SK-N-SH (cell line): ENCODE measurements at regions not wholly inside any gene's neighbourhood (a gene's known extent, or its start where the extent isn't known, plus 50 kb on each side); places are given as distances from the start of the nearest gene placed in this dataset.

Source experiments
- CTCF ChIA-PET: fragments of 300-600, 350-600 bp; formaldehyde crosslinking; extraction: SDS; loops from one replicate; lab custom pipeline; 2021; lab: Yijun Ruan, JAX
- POLR2A ChIA-PET: fragments of 350-600 bp; sonication (Branson Sonifier 250); formaldehyde crosslinking; extraction: SDS; loops from one replicate; lab custom pipeline; 2020; ENCODE audit warnings: antibody characterized with exemption, inconsistent platforms; lab: Yijun Ruan, JAX
- DNase-seq: peaks from one replicate; pipeline ENCODE4 v3.0.0; 2012
- H2AFZ ChIP-seq: fragments of 200-600 bp; sonication (generic); 2 replicates; pipeline ENCODE4 v1.8.1; 2016; ENCODE audit warnings: antibody characterized with exemption, mild to moderate bottlenecking, low read depth
- H3F3A ChIP-seq: fragments of 200-600 bp; sonication (generic); replicated peaks from 2 replicates; pipeline ENCODE3; 2016; ENCODE audit warnings: antibody characterized with exemption, mild to moderate bottlenecking; ENCODE audit not compliant: insufficient read depth
- H3K27ac ChIP-seq, 2 experiments: fragments of 200-500 bp in 1 of 2; fragments of 200-600 bp in 1 of 2; sonication (Bioruptor generic) in 1 of 2; sonication (generic), shearing (Covaris generic) in 1 of 2; 2 replicates each; pipeline versions ENCODE4 v1.5.1 to v1.6.1; 2014 to 2016; ENCODE audit warnings: low read depth in 2 of 2, inconsistent platforms in 1 of 2, low read length in 1 of 2, mild to moderate bottlenecking in 1 of 2, mixed read lengths in 1 of 2
- H3K27me3 ChIP-seq: fragments of 200-600 bp; sonication (generic), shearing (Covaris generic); 2 replicates; pipeline ENCODE4 v1.6.1; 2016; ENCODE audit warnings: mixed run types; ENCODE audit not compliant: insufficient read depth
- H3K36me3 ChIP-seq, 2 experiments: fragments of 200-500 bp in 1 of 2; fragments of 200-600 bp in 1 of 2; sonication (Bioruptor generic) in 1 of 2; sonication (generic) in 1 of 2; replicated peaks in 1 of 2; 2 replicates each; pipeline versions ENCODE3 to v1.5.1; 2014 to 2016; ENCODE audit warnings: low read length in 1 of 2, mild to moderate bottlenecking in 1 of 2; ENCODE audit not compliant: insufficient read depth in 2 of 2, control insufficient read depth in 1 of 2
- H3K4me1 ChIP-seq, 2 experiments: fragments of 200-500 bp in 1 of 2; fragments of 200-600 bp in 1 of 2; sonication (Bioruptor generic) in 1 of 2; sonication (generic), shearing (Covaris generic) in 1 of 2; 2 replicates each; pipeline versions ENCODE4 v1.5.1 to v1.6.1; 2014 to 2016; ENCODE audit warnings: low read depth in 1 of 2, low read length in 1 of 2, mixed run types in 1 of 2; ENCODE audit not compliant: insufficient read depth in 2 of 2, control insufficient read depth in 1 of 2
- H3K4me2 ChIP-seq: fragments of 200-600 bp; sonication (generic), shearing (Covaris generic); 2 replicates; pipeline ENCODE4 v1.6.1; 2017; ENCODE audit warnings: mixed run types
- H3K4me3 ChIP-seq, 2 experiments: fragments of 200-500 bp in 1 of 2; fragments of 200-600 bp in 1 of 2; sonication (Bioruptor generic) in 1 of 2; sonication (generic), shearing (Covaris generic) in 1 of 2; 2 replicates each; pipeline versions ENCODE4 v1.5.1 to v1.8.1; 2014 to 2016; ENCODE audit warnings: low read depth in 2 of 2, inconsistent platforms in 1 of 2, low read length in 1 of 2, mild to moderate bottlenecking in 1 of 2, mixed read lengths in 1 of 2, moderate library complexity in 1 of 2
- H3K79me2 ChIP-seq: fragments of 200-600 bp; sonication (generic); 2 replicates; pipeline ENCODE4 v1.8.1; 2017; ENCODE audit warnings: mild to moderate bottlenecking; ENCODE audit not compliant: insufficient read depth
- H3K9ac ChIP-seq: fragments of 200-600 bp; sonication (generic); 2 replicates; pipeline ENCODE4 v1.6.1; 2017; ENCODE audit warnings: mixed run types
- H3K9me2 ChIP-seq: fragments of 200-600 bp; sonication (generic); 2 replicates; pipeline ENCODE4 v1.6.1; 2017; ENCODE audit warnings: mixed run types
- H3K9me3 ChIP-seq: fragments of 200-600 bp; sonication (generic); 2 replicates; pipeline ENCODE4 v1.6.1; 2017; ENCODE audit warnings: mixed run types, mild to moderate bottlenecking, moderate library complexity
- H4K20me1 ChIP-seq: fragments of 200-600 bp; sonication (generic); 2 replicates; pipeline ENCODE4 v1.6.1; 2017; ENCODE audit warnings: mild to moderate bottlenecking, mixed run types; ENCODE audit not compliant: insufficient read depth
- CHD2 ChIP-seq: fragments of 150-350 bp; IDR thresholded peaks from 2 replicates; pipeline ENCODE4 v1.6.1; 2018; ENCODE audit warnings: low read length; ENCODE audit not compliant: partially characterized antibody
- CTCF ChIP-seq: fragments of 200-600 bp; sonication (generic); IDR thresholded peaks from 2 replicates; pipeline ENCODE4 v1.6.1; 2017; ENCODE audit warnings: antibody characterized with exemption, mild to moderate bottlenecking, moderate library complexity
- ELF1 ChIP-seq: IDR thresholded peaks from 2 replicates; pipeline ENCODE4 v1.4.0; 2012
- EP300 ChIP-seq, 2 experiments: IDR thresholded peaks; 2 replicates each; pipeline versions ENCODE4 v1.4.0 to v1.6.1; 2012; ENCODE audit warnings: borderline replicate concordance in 1 of 2, low read depth in 1 of 2, low read length in 1 of 2
- EZH2phosphoT487 ChIP-seq: fragments of 200-600 bp; sonication (generic); IDR thresholded peaks from 2 replicates; pipeline ENCODE4 v1.6.1; 2017; ENCODE audit warnings: low read depth, mixed run types, mild to moderate bottlenecking, antibody characterized with exemption, moderate library complexity, borderline replicate concordance
- FOSL2 ChIP-seq: IDR thresholded peaks from 2 replicates; pipeline ENCODE4 v1.4.0; 2012; ENCODE audit warnings: low read depth, mild to moderate bottlenecking, moderate library complexity, borderline replicate concordance
- FOXJ3 ChIP-seq: sonication (generic); formaldehyde crosslinking; IDR thresholded peaks from 2 replicates; pipeline ENCODE4 v1.5.1; 2020; ENCODE audit warnings: mild to moderate bottlenecking, missing genetic modification reagents
- FOXM1 ChIP-seq: IDR thresholded peaks from 2 replicates; pipeline ENCODE4 v1.4.0; 2012; ENCODE audit warnings: low read depth, mild to moderate bottlenecking
- GABPA ChIP-seq: IDR thresholded peaks from 2 replicates; pipeline ENCODE4 v1.4.0; 2012; ENCODE audit warnings: low read depth, mild to moderate bottlenecking
- GATA2 ChIP-seq: sonication (generic); formaldehyde crosslinking; IDR thresholded peaks from 2 replicates; pipeline ENCODE4 v1.5.0; 2020; ENCODE audit warnings: mild to moderate bottlenecking, missing genetic modification reagents
- MEF2A ChIP-seq: IDR thresholded peaks from 2 replicates; pipeline ENCODE4 v1.4.0; 2012; ENCODE audit warnings: low read depth, borderline replicate concordance
- MXI1 ChIP-seq: IDR thresholded peaks from 2 replicates; pipeline ENCODE4 v1.6.1; 2012; ENCODE audit warnings: mild to moderate bottlenecking, low read depth, low read length, improper control_type of control experiment
- NFIC ChIP-seq: IDR thresholded peaks from 2 replicates; pipeline ENCODE4 v1.4.0; 2012; ENCODE audit warnings: borderline replicate concordance
- PBX3 ChIP-seq: IDR thresholded peaks from 2 replicates; pipeline ENCODE4; 2012
- POLR2AphosphoS5 ChIP-seq: IDR thresholded peaks from 2 replicates; pipeline ENCODE4 v1.6.1; 2012; ENCODE audit warnings: low read depth, low read length
- RAD21 ChIP-seq: IDR thresholded peaks from 2 replicates; pipeline ENCODE4 v1.6.1; 2012; ENCODE audit warnings: mild to moderate bottlenecking, low read length
- RFX5 ChIP-seq: IDR thresholded peaks from 2 replicates; pipeline ENCODE4 v1.6.1; 2012; ENCODE audit warnings: mild to moderate bottlenecking, improper control_type of control experiment, low read length
- RXRA ChIP-seq: IDR thresholded peaks from 2 replicates; pipeline ENCODE4 v1.4.0; 2012; ENCODE audit warnings: low read depth, mild to moderate bottlenecking, borderline replicate concordance
- SMC3 ChIP-seq: IDR thresholded peaks from 2 replicates; pipeline ENCODE4 v1.6.1; 2012; ENCODE audit warnings: low read depth, low read length, improper control_type of control experiment
- TAF1 ChIP-seq: IDR thresholded peaks from 2 replicates; pipeline ENCODE4 v1.6.1; 2012; ENCODE audit warnings: low read depth, mild to moderate bottlenecking, low read length, moderate library complexity, borderline replicate concordance
- TCF12 ChIP-seq: IDR thresholded peaks from 2 replicates; pipeline ENCODE4 v1.4.0; 2012
- USF2 ChIP-seq: fragments of 150-350 bp; IDR thresholded peaks from 2 replicates; pipeline ENCODE4 v1.6.1; 2017; ENCODE audit warnings: antibody characterized with exemption, low read length, low read depth, borderline replicate concordance
- WGBS: methylation state at CpG from one replicate; pipeline ENCODE4 v1.1.6; 2017; ENCODE audit warnings: low lambda C conversion rate; 5-methylcytosine and 5-hydroxymethylcytosine counted together
- TF ChIP-seq, protein P1 (sequence below): IDR thresholded peaks from 2 replicates; pipeline ENCODE4 v1.4.0; 2012; ENCODE audit warnings: low read depth, borderline replicate concordance

GRCh38 chr16:54673313-54673712, 257.4 kb upstream of the IRX5 start:
- ChIA-PET POLR2A (no interaction called here), CTCF (no interaction called here)
- Histone ChIP-seq H3K9ac (no peak overlapping the region), H3K79me2 (no peaks in the 10 kb centered on the region), H2AFZ (no peak overlapping the region), H3K4me3 (no peak overlapping the region), H4K20me1 (no peaks in the 10 kb centered on the region), H3K9me2 (no peaks in the 10 kb centered on the region), H3K27me3 (no peaks in the 10 kb centered on the region), H3K4me2 (no peak overlapping the region), H3K36me3 (no peaks in the 10 kb centered on the region), H3K9me3 (no peaks in the 10 kb centered on the region), H3K4me1 (no peaks in the 10 kb centered on the region), H3K27ac (no peak overlapping the region), H3F3A (no peaks in the 10 kb centered on the region)
- WGBS, result 43% methylated on average over 1 of the region's 1 CpG
- no peak for DNase-seq
- TF ChIP-seq, protein P1, sequence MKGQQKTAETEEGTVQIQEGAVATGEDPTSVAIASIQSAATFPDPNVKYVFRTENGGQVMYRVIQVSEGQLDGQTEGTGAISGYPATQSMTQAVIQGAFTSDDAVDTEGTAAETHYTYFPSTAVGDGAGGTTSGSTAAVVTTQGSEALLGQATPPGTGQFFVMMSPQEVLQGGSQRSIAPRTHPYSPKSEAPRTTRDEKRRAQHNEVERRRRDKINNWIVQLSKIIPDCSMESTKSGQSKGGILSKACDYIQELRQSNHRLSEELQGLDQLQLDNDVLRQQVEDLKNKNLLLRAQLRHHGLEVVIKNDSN, result no peak
- no peak for TF ChIP-seq TCF12
- no peak for TF ChIP-seq SMC3
- no peak for TF ChIP-seq MEF2A
- TF ChIP-seq PBX3, result no peak
- TF ChIP-seq RFX5, result no peak
- TF ChIP-seq EP300 (IDR thresholded peaks at IDR 0.05; ENCODE audit: borderline replicate concordance in 1 of 2, low read depth in 1 of 2, low read length in 1 of 2), result no peak
- no peak for TF ChIP-seq POLR2AphosphoS5
- TF ChIP-seq GATA2 (CRISPR knock-in tag), result no peak
- no peak for TF ChIP-seq RAD21
- TF ChIP-seq FOXM1, result no peak
- no peak for TF ChIP-seq RXRA
- TF ChIP-seq CHD2, result no peak
- TF ChIP-seq NFIC, result no peak
- TF ChIP-seq USF2, result no peak
- no peak for TF ChIP-seq MXI1
- no peak for TF ChIP-seq TAF1

- Histone ChIP-seq H3K36me3 (no peaks in the 10 kb centered on the region), H3K4me3 (no peak overlapping the region), H3K9me2 (no peaks in the 10 kb centered on the region), H3F3A (no peaks in the 10 kb centered on the region), H3K4me1 (no peaks in the 10 kb centered on the region), H4K20me1 (no peaks in the 10 kb centered on the region), H3K27ac (no peak overlapping the region), H3K9ac (no peak overlapping the region), H3K9me3 (no peaks in the 10 kb centered on the region), H3K79me2 (no peaks in the 10 kb centered on the region), H3K4me2 (no peak overlapping the region), H2AFZ (no peak overlapping the region), H3K27me3 (no peaks in the 10 kb centered on the region)
- POLR2A ChIA-PET, result no interaction called here
- 31% methylated on average over 1 of the region's 1 CpG for WGBS
- no peak for DNase-seq
- CTCF ChIA-PET, result no interaction called here
- no peak for TF ChIP-seq NFIC
- TF ChIP-seq ELF1, result no peak
- TF ChIP-seq CTCF, result no peak
- TF ChIP-seq TCF12, result no peak
- no peak for TF ChIP-seq EZH2phosphoT487
- no peak for TF ChIP-seq TAF1
- no peak for TF ChIP-seq RFX5
- TF ChIP-seq, protein P1, result no peak
- no peak for TF ChIP-seq USF2
- no peak for TF ChIP-seq POLR2AphosphoS5
- no peak for TF ChIP-seq GABPA
- TF ChIP-seq MXI1, result no peak
- TF ChIP-seq FOXM1, result no peak
- no peak for TF ChIP-seq FOXJ3 (CRISPR knock-in tag)
- no peak for TF ChIP-seq FOSL2
These were observed 258.2 kb upstream of the IRX5 start for GRCh38 chr16:54672500-54672899.
